NCI-H526 treated with DMSO at 0.1 percent for 48 hours (cell line): ENCODE measurements at regions not wholly inside any gene's neighbourhood (a gene's known extent, or its start where the extent isn't known, plus 50 kb on each side); places are given as distances from the start of the nearest gene placed in this dataset.
"Not testable (repeated sequence)": the region's sequence is repeated elsewhere in the genome, so short reads cannot be mapped to it uniquely, and the experiment has no call there.

ENCODE experiments used
- DNase-seq: peaks from one replicate; lab custom pipeline; 2025; lab: John Stamatoyannopoulos, UW

DNA sequence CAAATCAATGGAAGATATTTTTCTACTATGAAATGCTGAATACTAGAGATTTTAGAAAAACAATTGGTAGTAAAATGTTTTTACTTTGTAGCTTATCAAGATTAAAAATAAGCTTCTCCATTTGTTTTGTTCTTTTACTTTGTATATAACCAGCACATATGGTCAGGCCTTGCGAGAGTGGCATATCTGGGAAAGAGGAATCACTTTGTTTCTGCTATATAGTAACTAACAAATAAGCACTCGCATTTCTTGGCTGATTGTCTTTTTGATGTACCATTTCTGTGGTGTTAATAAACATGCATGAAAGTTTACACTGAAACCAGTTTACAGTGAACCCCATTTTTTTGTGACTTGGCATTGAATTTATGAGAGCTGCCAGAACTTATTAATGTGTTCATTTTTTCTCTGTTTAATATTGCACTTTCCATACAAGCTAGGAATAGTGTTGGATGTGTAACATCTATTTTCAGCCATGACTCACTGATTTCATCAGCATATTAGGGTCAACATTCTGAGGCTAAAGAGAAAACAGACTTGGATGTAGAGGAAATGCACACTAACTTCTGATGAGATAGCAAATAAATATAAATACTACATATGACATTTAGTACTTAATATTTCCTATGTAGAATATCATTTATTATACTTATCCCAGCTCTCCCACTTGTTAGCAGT, 635.5 kb downstream of the KCNH5 start:
- no peak for DNase-seq

DNA sequence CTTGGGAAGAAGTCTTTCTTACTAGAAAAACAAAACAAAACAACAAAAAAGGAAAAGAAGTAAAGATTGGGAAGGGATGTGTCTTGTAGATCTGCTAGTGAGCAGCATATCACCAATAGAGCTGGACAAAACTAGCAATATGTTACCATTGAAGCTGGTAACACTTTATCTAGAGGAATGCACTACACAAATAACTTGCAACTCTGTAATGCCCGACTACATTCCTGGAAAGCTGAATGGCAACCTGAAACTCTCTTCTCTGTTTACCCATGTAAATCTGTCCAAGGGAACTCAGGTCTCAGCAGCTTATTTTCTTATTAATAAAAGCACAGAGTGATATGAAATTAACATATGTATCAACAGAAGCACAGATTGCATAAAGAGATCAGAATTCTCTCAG, 624.4 kb downstream of the KCNH5 start:
- DNase-seq, result no peak

DNA sequence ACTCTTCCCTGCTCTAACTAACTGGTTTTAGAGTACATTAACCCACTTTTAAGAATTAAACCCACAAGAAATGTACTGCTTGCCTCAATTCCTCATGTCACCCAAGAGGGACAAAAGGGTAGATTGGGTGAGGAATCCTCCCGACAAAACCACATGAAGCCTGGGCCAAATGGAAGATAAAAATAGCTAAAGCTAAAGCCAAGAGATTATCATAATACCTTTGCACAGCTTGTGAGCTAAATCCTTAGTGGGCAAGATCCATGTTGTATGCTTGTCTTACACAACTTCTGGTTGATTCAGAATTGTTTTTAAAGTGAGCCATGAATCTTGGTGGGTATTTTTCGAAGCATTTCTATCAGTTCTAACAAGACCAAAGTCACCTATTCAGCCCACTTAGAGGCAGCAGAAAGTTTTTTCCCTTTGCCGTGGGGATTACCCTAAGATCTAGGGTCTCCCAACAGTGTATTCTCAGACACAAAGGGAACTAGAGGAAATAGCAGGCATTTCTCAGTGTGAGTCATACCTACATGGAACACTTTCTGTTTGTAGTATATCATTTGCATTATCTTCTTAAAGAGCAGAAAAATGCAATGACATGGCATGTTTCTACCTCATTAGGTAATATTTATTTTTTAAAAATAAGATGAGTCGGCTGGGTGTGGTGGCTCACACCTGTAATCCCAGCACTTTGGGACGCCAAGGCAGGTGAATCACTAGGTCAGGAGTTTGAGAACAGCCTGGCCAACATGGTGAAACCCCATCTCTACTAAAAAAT, 616.6 kb downstream of the KCNH5 start:
- no peak for DNase-seq

DNA sequence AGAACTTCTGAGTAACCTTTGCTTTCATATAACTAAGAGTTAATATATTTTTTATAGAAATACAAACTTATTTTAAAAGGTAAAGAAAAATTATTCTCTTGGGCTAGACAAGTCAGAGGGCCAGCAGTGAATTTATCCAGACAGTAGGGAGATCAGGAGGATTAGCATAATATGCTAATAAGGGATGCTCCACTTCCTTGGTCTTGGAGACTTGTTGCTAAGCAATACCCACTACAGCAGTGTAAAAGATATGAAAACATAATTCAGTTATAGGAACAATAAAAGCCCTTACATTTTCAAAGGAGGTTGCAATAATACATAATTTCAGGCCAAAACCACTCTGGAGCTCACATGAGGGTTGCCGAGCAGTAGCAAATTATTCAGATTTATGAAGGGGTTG, 615.6 kb downstream of the KCNH5 start:
- no peak for DNase-seq

DNA sequence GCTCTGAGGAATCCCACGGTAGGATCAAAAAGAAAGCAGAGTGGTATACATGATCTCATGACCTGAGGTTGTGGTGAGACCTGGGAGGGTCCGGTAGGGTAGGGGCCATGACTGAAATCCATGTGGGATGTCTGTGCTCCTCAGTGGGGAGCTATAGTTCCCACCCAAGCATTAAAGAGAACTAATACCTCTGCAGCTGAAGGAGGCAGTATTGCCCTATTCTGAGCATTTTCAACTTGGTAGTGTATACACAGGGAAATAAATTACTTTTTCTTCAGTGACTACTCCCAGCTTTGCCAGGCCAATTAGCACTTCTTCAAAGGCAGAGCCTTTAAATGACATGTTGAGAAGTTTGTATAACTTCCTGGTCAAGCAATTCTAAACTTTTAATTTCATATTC, 613.8 kb downstream of the KCNH5 start:
- no peak for DNase-seq

DNA sequence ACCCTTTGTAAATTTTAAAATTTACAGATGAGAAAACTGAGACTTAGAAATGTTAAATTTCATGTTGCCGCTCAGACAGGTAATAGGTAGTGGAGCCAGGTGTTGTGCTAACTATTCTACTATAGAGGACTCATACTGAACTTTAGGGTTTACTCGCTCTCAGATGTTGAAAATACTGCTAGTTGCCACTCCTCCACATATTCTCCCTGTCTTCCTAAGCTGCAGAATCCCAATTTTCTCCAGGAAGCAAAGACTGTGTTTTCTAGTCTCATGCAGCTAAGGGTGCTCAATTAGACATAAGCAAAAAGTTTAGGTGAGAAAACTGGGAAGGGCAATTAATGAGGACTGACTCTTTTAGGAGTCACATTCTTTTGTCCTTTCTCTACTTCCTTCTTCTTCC, 612.3 kb downstream of the KCNH5 start:
- DNase-seq, result no peak

DNA sequence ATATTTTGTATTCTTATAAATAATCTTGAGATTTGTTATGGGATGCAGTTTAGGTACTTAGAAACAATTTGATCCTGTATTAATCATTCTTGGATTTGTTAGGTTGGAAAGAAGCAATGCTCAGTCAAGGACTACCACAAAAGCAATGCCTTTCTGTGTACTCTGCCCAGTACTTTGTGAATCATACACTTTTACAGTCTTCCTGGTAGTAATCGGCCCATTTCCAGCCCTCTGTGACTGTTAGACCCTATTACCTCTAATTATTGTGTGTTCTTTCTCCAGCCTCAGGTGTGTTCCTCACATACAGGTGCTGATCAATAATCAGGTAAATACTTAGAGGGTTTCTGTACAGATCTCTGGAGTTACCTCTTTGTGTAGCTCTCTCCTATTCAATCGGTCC, 609.0 kb downstream of the KCNH5 start:
- DNase-seq, result no peak

DNA sequence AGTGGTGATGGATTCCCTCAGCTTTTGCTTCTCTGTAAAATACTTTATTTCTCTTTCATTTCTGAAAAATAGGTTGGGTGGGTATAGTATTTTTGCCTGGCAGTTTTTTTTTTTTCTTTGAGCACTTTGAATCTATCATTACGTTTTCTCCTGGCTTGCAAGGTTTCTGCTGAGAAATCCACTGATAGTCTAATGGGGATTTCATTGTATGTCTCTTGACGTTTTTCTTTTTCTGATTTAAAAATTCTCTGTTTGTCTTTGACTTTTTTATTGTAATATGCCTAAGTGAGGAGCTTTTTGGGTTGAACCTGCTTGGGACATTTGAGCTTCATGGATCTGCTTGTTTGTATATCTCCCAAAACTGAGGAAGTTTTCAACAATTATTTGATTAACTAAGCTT, 606.0 kb downstream of the KCNH5 start:
- DNase-seq, result no peak

DNA sequence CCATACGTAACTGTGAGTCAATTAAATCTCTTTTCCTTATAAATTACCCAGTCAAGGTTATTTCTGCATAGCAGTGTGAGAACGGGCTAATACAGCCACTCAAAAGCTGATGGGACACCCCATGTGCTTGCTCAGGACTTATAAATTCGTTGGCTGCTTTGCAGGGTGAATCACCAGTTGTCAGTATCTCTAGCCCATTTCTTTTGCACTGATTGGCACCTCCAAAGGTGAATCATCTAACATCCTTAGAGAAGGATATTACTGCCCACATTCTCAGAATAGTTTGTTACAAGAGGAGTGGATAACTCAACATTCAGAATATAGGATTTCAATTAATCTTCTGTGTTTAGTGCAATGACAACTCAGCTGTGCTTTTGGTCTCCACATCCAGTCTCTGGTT, 601.5 kb downstream of the KCNH5 start:
- DNase-seq, result no peak

DNA sequence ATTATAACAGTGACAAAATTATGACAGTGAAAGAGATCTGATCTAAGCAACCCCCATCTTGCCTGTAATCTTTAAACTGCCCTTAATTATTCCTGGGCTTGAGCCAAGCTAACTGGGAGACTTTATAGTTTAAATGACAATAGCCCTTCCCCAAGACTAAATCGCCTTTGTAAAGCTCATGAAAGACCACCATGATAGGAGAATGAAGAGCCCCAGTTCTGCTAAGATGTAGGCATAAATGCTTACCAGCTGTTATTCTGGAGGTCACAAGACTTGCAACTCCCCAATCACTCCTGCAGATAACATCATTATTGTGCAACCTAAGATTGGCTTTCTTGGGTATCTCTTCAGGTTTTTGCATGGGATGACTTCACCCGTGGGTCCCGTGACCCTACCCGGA, 599.7 kb downstream of the KCNH5 start:
- no peak for DNase-seq

DNA sequence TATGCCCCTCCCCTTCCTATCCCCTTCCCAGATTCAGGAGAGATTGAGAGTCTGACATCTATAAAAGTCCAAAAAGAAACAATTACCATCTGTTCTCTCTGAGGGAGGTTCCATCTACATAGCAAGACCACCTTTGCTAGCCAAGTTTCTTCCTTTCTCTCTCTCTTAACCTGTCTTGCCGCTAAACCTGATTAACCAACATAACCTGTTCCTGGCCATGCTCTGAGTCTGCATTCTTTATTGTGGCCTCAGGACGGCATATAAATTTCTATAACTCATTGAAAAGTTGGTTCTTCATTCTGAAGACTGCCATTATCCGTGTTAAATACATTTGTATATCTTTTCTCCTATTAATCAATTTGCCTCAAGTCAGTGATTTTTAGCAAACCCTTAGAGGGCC, 594.0 kb downstream of the KCNH5 start:
- DNase-seq, result no peak

DNA sequence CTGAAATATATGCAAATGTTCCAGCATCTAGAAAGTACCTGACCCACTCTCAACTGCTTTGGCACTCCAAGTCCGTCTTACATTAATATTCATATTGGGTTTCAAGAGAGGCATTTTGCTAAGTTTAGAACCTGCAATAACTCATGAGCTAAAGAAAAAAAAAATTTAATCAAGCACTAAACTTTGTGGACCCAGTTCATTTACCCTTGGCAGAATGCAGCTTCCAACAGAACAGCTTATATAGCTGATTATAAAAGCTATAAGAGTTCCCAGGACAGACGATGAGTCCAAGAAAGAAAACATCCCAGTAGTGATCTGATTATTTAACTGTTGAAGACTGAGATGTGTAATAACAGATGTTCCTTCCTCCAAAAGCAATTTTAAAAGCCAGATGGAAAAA, 592.0 kb downstream of the KCNH5 start:
- no peak for DNase-seq

DNA sequence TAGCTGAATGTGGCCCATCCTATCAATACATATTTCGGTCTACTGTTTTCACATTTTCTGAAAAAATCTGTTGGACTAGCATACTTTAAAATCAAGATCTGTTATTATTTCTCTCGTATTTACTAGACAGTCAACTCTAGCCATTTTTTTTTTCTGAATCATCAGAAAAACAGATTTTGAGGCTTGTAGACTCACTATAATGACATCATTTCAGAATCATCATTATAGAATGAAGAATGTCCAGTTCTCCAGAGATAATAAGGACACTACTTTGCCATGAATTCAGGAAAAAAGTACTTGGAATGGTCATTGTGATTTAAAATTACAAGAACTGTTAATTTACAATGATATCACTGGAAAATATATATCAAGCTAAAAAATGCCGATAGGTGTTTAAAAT, 589.8 kb downstream of the KCNH5 start:
- DNase-seq, result no peak

DNA sequence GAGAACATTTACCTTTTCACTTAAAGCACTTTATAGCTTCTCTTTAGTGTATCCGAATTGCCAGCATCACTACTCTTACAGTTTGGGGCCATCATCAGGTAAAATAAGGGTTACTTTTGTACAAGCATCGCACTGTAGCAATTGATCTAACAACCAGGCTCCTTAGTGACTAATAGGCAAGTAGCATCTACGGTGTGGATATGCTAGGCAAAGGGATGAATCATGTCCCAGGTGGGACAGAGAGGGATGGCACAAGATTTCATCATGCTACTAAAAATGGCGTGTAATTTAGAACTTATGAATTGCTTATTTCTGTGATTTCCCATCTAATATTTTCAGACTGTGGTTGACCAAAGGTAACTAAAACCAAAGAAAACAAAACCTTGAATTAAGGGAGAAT, 582.3 kb downstream of the KCNH5 start:
- no peak for DNase-seq

DNA sequence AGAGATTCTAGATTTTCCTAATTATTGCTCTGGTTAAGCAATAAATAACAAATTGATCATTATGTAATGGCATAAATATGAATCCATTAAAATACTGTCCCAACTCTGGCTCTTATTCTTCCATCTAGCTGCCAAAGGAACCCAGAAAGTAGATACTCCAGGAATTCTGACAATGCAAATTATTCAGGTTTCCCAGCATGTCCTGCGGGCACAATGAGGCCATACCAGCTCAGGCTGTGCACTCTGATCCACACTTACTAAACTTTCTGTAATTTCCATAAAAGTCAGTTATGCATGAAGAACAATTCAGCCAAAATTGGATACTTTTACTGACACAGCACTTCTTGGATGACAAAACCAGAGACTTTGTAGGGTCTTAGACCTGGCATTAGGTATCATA, 576.3 kb downstream of the KCNH5 start:
- no peak for DNase-seq

DNA sequence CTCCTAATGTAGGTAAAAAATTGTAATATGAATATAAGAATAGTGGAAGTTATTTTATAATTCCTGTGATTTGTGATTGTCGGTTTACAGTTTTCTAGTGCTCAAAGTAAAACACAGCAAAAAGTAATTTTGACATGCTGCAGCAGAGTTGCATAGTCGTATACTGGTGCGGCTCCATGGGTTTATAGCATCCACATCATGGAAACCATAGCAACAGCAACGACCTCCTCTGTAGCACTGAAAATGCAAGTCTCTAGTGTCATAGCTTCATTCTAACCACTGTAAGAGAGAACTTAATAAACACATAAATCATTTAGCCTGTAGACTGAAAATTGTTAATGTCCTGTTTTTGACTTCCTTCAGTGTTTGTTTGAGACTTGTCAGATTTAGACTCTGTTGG, 574.3 kb downstream of the KCNH5 start:
- DNase-seq, result no peak

DNA sequence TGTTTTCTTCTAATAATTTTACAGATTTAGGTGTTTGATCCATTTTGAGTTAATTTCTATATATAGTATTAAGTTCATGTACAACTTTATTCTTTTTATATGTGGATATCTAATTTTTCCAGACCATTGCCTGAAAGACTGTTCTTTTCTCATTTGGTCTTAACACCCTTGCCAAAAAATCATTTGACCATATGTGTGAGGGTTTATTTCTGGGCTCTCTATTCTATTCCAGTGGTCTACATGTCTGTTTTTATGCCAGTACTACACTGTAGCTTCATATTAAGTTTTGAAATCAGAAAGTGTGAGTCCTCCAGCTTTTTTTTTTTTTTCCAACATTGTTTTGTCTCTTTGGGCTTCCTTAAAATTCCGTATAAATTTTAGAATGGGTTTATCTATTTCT, 554.1 kb downstream of the KCNH5 start:
- DNase-seq, result no peak

DNA sequence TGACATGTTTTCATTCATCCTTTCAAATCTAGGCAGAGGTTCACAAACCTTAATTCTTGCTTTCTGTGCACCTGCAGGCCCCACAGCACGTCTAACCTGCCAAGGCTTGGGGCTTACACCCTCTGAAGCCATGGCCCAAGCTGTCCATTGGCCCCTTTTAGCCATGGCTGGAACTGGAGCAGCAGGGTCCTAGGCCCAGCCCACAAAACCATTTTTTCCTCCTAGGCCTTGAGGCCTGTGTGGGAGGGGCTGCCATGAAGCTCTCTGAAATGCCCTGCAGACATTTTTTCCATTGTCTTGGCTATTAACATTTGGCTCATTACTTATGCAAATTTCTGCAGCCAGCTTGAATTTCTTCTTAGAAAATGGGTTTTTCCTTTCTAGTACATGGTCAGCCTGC, 547.5 kb downstream of the KCNH5 start:
- DNase-seq, result no peak

DNA sequence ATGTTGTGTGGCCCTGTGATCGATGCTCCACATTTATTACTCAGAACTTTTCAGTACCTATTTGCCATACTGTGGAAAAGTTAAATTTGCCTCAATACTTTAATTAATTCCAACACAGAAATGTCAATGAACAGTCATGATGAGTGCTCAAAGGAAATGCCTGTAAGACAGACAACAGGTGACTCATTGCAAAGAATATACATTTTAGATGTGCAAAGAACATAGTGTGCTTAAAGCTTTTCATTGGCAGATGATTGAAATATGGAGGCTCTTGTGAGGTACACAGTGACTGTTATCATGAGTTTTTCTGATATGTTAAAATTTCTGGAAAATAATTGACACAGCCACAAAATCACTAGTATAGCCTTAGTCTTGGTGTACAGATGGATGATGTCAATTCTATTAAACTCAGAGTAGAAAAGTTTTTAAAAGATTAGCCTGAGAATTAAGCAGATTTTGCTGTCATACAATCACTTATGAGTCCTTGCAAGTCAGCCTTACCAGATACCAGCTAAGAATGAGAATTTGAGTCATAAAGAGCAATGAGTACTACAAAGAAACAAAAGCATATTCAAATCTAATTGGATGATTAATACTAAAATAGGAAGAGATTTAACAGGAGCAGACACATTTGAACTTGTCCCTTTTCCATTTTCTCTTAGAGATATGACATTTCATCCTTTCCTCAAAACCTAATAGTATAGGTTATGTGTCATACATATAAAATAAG, 544.1 kb downstream of the KCNH5 start:
- DNase-seq, result no peak

DNA sequence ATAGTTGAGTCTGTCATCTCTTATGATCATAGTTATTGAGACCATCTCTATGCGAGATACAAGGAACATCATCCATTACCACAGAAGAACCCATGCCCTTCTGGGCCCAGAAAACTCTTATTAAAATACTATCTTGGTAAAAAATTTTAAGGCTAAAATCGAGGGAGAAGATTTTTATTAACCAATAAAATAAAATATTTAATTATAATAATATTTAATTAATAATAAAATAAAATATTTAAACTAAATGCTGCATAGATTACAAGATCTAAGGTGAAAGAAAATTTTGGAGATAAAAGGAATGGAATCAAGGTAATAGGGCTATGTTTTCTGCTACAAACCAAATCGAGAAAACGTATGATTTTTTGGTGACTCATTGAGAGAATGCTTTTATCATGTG, 540.2 kb downstream of the KCNH5 start:
- no peak for DNase-seq

DNA sequence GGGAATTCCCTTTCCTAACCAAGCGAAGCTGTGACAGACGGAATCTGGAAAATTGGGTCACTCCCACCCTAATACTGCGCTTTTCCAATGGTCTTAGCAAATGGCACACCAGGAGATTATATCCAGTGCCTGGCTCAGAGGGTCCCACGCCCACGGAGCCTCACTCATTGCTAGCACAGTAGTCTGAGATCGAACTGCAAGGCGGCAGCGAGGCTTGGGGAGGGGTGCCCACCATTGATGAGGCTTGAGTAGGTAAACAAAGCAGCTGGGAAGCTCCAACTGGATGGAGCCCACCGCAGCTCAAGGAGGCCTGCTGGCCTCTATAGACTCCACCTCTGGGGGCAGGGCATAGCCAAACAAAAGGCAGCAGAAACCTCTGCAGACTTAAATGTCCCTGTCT, 523.9 kb downstream of the KCNH5 start:
- DNase-seq, result not testable (repeated sequence)

DNA sequence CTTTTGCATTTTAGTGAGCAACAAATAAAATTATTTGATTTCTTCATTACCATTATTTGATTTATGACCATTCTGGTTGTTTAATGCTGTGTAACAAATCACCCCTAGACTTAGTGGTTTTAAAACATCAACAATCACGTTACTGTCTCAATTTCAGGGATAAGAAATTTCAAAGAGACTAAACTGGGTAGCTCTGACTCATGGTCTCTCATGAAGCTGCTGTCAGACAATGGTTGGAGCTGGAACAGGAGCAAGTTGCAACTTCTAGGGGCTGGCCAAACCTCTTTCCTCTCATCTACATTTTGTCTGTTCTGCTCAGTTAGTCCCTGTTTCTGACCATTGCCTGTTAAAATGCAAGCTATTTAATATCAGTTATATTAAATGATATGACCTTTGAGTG, 517.0 kb downstream of the KCNH5 start:
- DNase-seq, result no peak

DNA sequence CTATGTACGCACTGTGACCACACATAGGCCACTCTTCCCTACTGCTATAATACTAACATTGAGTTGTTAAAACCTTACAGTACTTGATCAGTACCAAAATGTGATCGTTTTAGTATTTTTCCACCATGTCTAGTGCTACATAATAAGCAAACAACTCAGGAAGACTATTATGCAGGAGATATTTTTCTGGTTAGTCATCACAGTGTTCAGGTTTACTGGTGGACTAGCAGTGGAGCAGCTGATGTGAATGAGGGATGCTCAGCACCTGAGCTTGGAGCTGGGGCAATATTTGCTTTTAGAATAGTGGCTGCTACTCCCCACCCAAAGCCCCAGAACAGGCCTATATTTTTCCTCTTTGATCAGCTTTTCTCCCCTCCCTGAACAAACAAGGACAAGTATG, 513.1 kb downstream of the KCNH5 start:
- no peak for DNase-seq
